Smooth muscle cell of the brain vasculature (primary cell): ENCODE measurements at regions not wholly inside any gene's neighbourhood (a gene's known extent, or its start where the extent isn't known, plus 50 kb on each side); places are given as distances from the start of the nearest gene placed in this dataset.
"Not testable (repeated sequence)": the region's sequence is repeated elsewhere in the genome, so short reads cannot be mapped to it uniquely, and the experiment has no call there.

Experiments
- DNase-seq: peaks from one replicate; pipeline ENCODE4 v3.0.0-alpha.2; 2012; ENCODE audit warnings: low read depth, low spot score

GRCh38 chr18:29874519-29875098 lies 1167.9 kb downstream of the DSC3 start:
- no peak for DNase-seq

- no peak for DNase-seq
Observed at GRCh38 chr18:29873211-29873610, 1169.3 kb downstream of the DSC3 start.

GRCh38 chr18:29871246-29871645 lies 1171.3 kb downstream of the DSC3 start:
- DNase-seq: no peak

- no peak for DNase-seq
Observed at GRCh38 chr18:29862824-29863223, 1179.7 kb downstream of the DSC3 start.

GRCh38 chr18:29855637-29856036 lies 1186.9 kb downstream of the DSC3 start:
- DNase-seq: no peak

GRCh38 chr18:29853126-29853525 lies 1189.4 kb downstream of the DSC3 start:
- DNase-seq: no peak

GRCh38 chr18:29849144-29849543 lies 1193.4 kb downstream of the DSC3 start:
- no peak for DNase-seq

GRCh38 chr18:29841631-29842030 lies 1200.9 kb downstream of the DSC3 start:
- no peak for DNase-seq

- no peak for DNase-seq
Observed at GRCh38 chr18:29840089-29840488, 1202.5 kb downstream of the DSC3 start.

GRCh38 chr18:29838961-29839360 lies 1203.6 kb downstream of the DSC3 start:
- DNase-seq: not testable (repeated sequence)

- DNase-seq: no peak
Observed at GRCh38 chr18:29838556-29838955, 1204.0 kb downstream of the DSC3 start.

- DNase-seq: no peak
Observed at GRCh38 chr18:29823671-29824070, 1218.9 kb downstream of the DSC3 start.

GRCh38 chr18:29821544-29821943 lies 1221.0 kb downstream of the DSC3 start:
- DNase-seq: no peak

GRCh38 chr18:29811519-29811918 lies 1231.0 kb downstream of the DSC3 start:
- DNase-seq: no peak

- no peak for DNase-seq
Observed at GRCh38 chr18:29780816-29781215, 1261.7 kb downstream of the DSC3 start.

- DNase-seq: no peak
Observed at GRCh38 chr18:29779096-29779495, 1263.4 kb downstream of the DSC3 start.

GRCh38 chr18:29753379-29753778 lies 1289.2 kb downstream of the DSC3 start:
- no peak for DNase-seq

GRCh38 chr18:29749704-29750103 lies 1292.8 kb downstream of the DSC3 start:
- DNase-seq: no peak

- DNase-seq: no peak
Observed at GRCh38 chr18:29741461-29741860, 1301.1 kb downstream of the DSC3 start.

GRCh38 chr18:29737620-29738019 lies 1304.9 kb downstream of the DSC3 start:
- DNase-seq: no peak

- no peak for DNase-seq
Observed at GRCh38 chr18:29737190-29737589, 1305.4 kb downstream of the DSC3 start.

GRCh38 chr18:29730073-29730472 lies 1312.5 kb downstream of the DSC3 start:
- no peak for DNase-seq

GRCh38 chr18:29726646-29727045 lies 1315.9 kb downstream of the DSC3 start:
- DNase-seq: no peak

- not testable (repeated sequence) for DNase-seq
Observed at GRCh38 chr18:29723486-29723885, 1319.1 kb downstream of the DSC3 start.
